Activated CD8-positive, alpha-beta memory T cell treated with anti-CD3 and anti-CD28 coated beads, Interleukin-2, amount 10 ng/mL, durations not matched to agents 7 days and 5 days (primary cell): ENCODE measurements at regions not wholly inside any gene's neighbourhood (a gene's known extent, or its start where the extent isn't known, plus 50 kb on each side); places are given as distances from the start of the nearest gene placed in this dataset.
A peak's percentile ranks its signal among the peaks of the same experiment; 100 is the strongest.

Experiments
- ATAC-seq: fragments of 150-1000 bp; cut with Tn5 transposase; one replicate; pipeline ENCODE4 v1.10.0; 2021; ENCODE audit warnings: moderate library complexity
- CTCF ChIA-PET: fragments of 350-600 bp; sonication (Branson Sonifier 250); formaldehyde crosslinking; loops from one replicate; lab custom pipeline; 2021; ENCODE audit warnings: antibody characterized with exemption; lab: Charles Lee
- DNase-seq: peaks from one replicate; pipeline ENCODE4 v3.0.0-alpha.2; 2020
- H3K27ac Mint-ChIP-seq: one replicate; pipeline ENCODE4 v1.8.0; 2021; ENCODE audit warnings: mild to moderate bottlenecking, mixed read lengths
- H3K27me3 Mint-ChIP-seq: one replicate; pipeline ENCODE4 v1.8.0; 2021; ENCODE audit warnings: mixed read lengths
- H3K36me3 Mint-ChIP-seq: one replicate; pipeline ENCODE4 v1.8.0; 2021; ENCODE audit warnings: mild to moderate bottlenecking, mixed read lengths
- H3K4me1 Mint-ChIP-seq: one replicate; pipeline ENCODE4 v1.8.0; 2021; ENCODE audit warnings: mixed read lengths
- H3K4me3 Mint-ChIP-seq: one replicate; pipeline ENCODE4 v1.8.0; 2021; ENCODE audit warnings: mild to moderate bottlenecking, moderate library complexity, mixed read lengths
- H3K9me3 Mint-ChIP-seq: one replicate; pipeline ENCODE4 v1.8.0; 2022; ENCODE audit warnings: low read depth, mixed read lengths

GRCh38 chr2:230648356-230648755 is 64.3 kb upstream of the CAB39 start:
- Mint-ChIP-seq H3K27ac (no peak overlapping the region), H3K27me3 (no peaks in the 10 kb centered on the region), H3K4me1 (peaks cover 35% of the 10 kb centered on the region), H3K36me3 (peaks cover 17% of the 10 kb centered on the region), H3K4me3 (no peak overlapping the region), H3K9me3 (peaks cover 2% of the 10 kb centered on the region)
- CTCF ChIA-PET = interaction anchor here (1.5 kb wide), 1 partner anchor 10 kb away, joined by 6 read pairs; no protein-coding TSS in a partner anchor
- ATAC-seq = no peak
- DNase-seq = no peak

- Mint-ChIP-seq H3K27me3 (no peaks in the 10 kb centered on the region), H3K27ac (no peak overlapping the region), H3K4me3 (no peak overlapping the region), H3K9me3 (peaks cover 2% of the 10 kb centered on the region), H3K36me3 (peaks cover 17% of the 10 kb centered on the region), H3K4me1 (peaks cover 38% of the 10 kb centered on the region)
- no peak for DNase-seq
- ATAC-seq = no peak
- CTCF ChIA-PET = no interaction called here
These were observed 62.0 kb upstream of the CAB39 start for GRCh38 chr2:230650585-230651137.

- Mint-ChIP-seq H3K27ac (peak overlapping the region; percentile 77), H3K9me3 (no peaks in the 10 kb centered on the region), H3K4me1 (peaks cover 70% of the 10 kb centered on the region), H3K36me3 (peaks cover 27% of the 10 kb centered on the region), H3K27me3 (no peaks in the 10 kb centered on the region), H3K4me3 (peak overlapping the region; percentile 23)
- CTCF ChIA-PET = interaction anchor here (8.2 kb wide), 1 partner anchor 9 kb away, joined by 60 read pairs; no protein-coding TSS in a partner anchor
- ATAC-seq (no peak), DNase-seq (no peak)
These were observed 58.6 kb upstream of the CAB39 start for GRCh38 chr2:230654057-230654456.

GRCh38 chr2:230657462-230657861 is 55.2 kb upstream of the CAB39 start:
- no peak for DNase-seq
- peaks cover 90% of the 10 kb centered on the region for H3K4me1 Mint-ChIP-seq
- H3K27ac Mint-ChIP-seq = peak overlapping the region; percentile 99
- no peak for ATAC-seq
- no peaks in the 10 kb centered on the region for H3K27me3 Mint-ChIP-seq
- CTCF ChIA-PET = interaction anchor here (1.4 to 8.2 kb wide), 4 partner anchors 8 to 141 kb away, joined by 3 to 60 read pairs (median 6); no protein-coding TSS in a partner anchor
- H3K36me3 Mint-ChIP-seq = peaks cover 21% of the 10 kb centered on the region
- no peaks in the 10 kb centered on the region for H3K9me3 Mint-ChIP-seq
- H3K4me3 Mint-ChIP-seq = peak overlapping the region; percentile 85

GRCh38 chr2:230657906-230658305 is 54.7 kb upstream of the CAB39 start:
- no peak for ATAC-seq

GRCh38 chr2:230658577-230658876 is 54.1 kb upstream of the CAB39 start:
- H3K4me1 Mint-ChIP-seq = peaks cover 96% of the 10 kb centered on the region
- H3K27ac Mint-ChIP-seq = peak overlapping the region; percentile 99
- CTCF ChIA-PET = interaction anchor here (1.0 to 8.2 kb wide), 8 partner anchors 10 to 166 kb away, joined by 3 to 60 read pairs (median 6); no protein-coding TSS in a partner anchor

More at GRCh38 chr2:230657906-230658305, 54.7 kb upstream of the CAB39 start:
- H3K4me3 Mint-ChIP-seq = peak overlapping the region; percentile 85
- H3K9me3 Mint-ChIP-seq = no peaks in the 10 kb centered on the region
- peaks cover 21% of the 10 kb centered on the region for H3K36me3 Mint-ChIP-seq
- CTCF ChIA-PET = interaction anchor here (1.0 to 8.2 kb wide), 7 partner anchors 9 to 167 kb away, joined by 3 to 60 read pairs (median 5); no protein-coding TSS in a partner anchor
- H3K27ac Mint-ChIP-seq = peak overlapping the region; percentile 99
- H3K4me1 Mint-ChIP-seq = peaks cover 91% of the 10 kb centered on the region
- no peaks in the 10 kb centered on the region for H3K27me3 Mint-ChIP-seq
- no peak for DNase-seq

GRCh38 chr2:230658877-230659652 is 53.6 kb upstream of the CAB39 start:
- ATAC-seq = peak; percentile 63
- Mint-ChIP-seq H3K36me3 (peaks cover 21% of the 10 kb centered on the region), H3K4me3 (peak overlapping the region; percentile 85), H3K27ac (peak overlapping the region; percentile 99), H3K9me3 (no peaks in the 10 kb centered on the region), H3K4me1 (peaks cover 97% of the 10 kb centered on the region), H3K27me3 (no peaks in the 10 kb centered on the region)
- DNase-seq = peak; percentile 94
- CTCF ChIA-PET = interaction anchor here (0.7 to 8.2 kb wide), 13 partner anchors 10 to 650 kb away, joined by 3 to 60 read pairs (median 5); no protein-coding TSS in a partner anchor

More at GRCh38 chr2:230658577-230658876, 54.1 kb upstream of the CAB39 start:
- H3K4me3 Mint-ChIP-seq = peak overlapping the region; percentile 85
- H3K36me3 Mint-ChIP-seq = peaks cover 21% of the 10 kb centered on the region
- H3K9me3 Mint-ChIP-seq = no peaks in the 10 kb centered on the region
- peak; percentile 1 for ATAC-seq
- H3K27me3 Mint-ChIP-seq = no peaks in the 10 kb centered on the region
- DNase-seq = no peak

GRCh38 chr2:230660294-230661060 is 52.2 kb upstream of the CAB39 start:
- no peaks in the 10 kb centered on the region for H3K9me3 Mint-ChIP-seq
- H3K4me1 Mint-ChIP-seq = peaks cover 98% of the 10 kb centered on the region
- peaks cover 20% of the 10 kb centered on the region for H3K36me3 Mint-ChIP-seq
- CTCF ChIA-PET = interaction anchor here (0.5 to 8.2 kb wide), 11 partner anchors 9 to 333 kb away, joined by 3 to 60 read pairs (median 4); partner anchors contain the start of genes CAB39 and SP140L
- peak overlapping the region; percentile 99 for H3K27ac Mint-ChIP-seq
- H3K27me3 Mint-ChIP-seq = no peaks in the 10 kb centered on the region
- peak overlapping the region; percentile 85 for H3K4me3 Mint-ChIP-seq
- DNase-seq (peak; percentile 87), ATAC-seq (no peak)

GRCh38 chr2:230661072-230661957 is 51.3 kb upstream of the CAB39 start:
- Mint-ChIP-seq H3K4me1 (peaks cover 98% of the 10 kb centered on the region), H3K27me3 (no peaks in the 10 kb centered on the region), H3K27ac (peak overlapping the region; percentile 99), H3K4me3 (peak overlapping the region; percentile 85), H3K36me3 (peaks cover 14% of the 10 kb centered on the region), H3K9me3 (no peaks in the 10 kb centered on the region)
- DNase-seq (peak; percentile 90), ATAC-seq (peak; percentile 37)
- CTCF ChIA-PET = interaction anchor here (0.7 to 8.2 kb wide), 11 partner anchors 9 to 1892 kb away, joined by 3 to 60 read pairs (median 3); partner anchors contain the start of gene CAB39
